ENCODE measurements at regions not wholly inside any gene's neighbourhood (a gene's known extent, or its start where the extent isn't known, plus 50 kb on each side); places are given as distances from the start of the nearest gene placed in this dataset.

DNA sequence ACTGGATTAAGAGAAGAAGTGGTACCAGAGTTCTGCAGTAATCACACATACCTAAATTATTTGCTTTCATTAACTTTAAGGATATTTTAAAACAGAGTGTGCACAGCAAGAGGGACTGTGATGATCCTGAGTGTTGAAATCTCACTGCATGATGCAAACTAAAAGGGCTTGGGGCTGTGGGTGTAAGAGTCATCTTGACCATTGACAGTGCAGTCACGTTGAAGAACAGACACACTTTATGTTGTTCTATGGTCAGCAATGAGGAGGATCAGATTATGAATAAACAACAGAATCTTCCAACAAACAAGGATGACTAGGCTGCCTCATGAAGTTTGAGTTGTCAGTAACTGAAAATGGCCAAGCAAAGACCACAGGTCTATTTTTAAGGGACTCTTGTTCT is 87.2 kb upstream of the GALNT5 start:
- ATAC-seq (ENCODE audit: low read depth) = no peak
- Mint-ChIP-seq H3K27ac (no peak overlapping the region), H3K36me3 (no peaks in the 10 kb centered on the region), H3K9me3 (no peaks in the 10 kb centered on the region), H3K4me3 (no peak overlapping the region), H3K4me1 (no peaks in the 10 kb centered on the region), H3K27me3 (peaks cover 5% of the 10 kb centered on the region)
- DNase-seq (ENCODE audit: low spot score in 2 of 2) = no peak

DNA sequence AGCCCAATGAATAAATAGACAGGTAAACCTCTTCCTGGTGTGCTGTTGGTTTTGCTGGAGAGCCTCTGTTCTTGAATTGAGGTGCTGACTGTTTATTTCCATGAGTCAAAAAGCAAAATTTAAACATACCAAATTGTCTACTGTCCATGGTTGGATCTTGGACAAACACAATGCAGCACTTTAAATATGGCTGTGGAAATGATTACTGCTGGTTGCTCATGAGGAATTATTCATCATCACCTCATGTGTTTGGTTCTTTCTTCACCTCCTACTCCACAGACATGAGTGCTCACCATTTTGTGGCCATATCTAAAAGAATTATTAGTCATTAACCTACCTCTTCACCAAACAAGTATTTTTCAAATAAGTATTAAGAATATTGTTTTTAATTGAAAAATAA is 85.3 kb upstream of the GALNT5 start:
- no peak overlapping the region for H3K27ac Mint-ChIP-seq
- ATAC-seq (ENCODE audit: low read depth) (no peak), DNase-seq (ENCODE audit: low spot score in 2 of 2) (no peak)
- H3K4me1 Mint-ChIP-seq = no peaks in the 10 kb centered on the region
- H3K27me3 Mint-ChIP-seq = peaks cover 5% of the 10 kb centered on the region
- H3K36me3 Mint-ChIP-seq = no peaks in the 10 kb centered on the region
- no peak overlapping the region for H3K4me3 Mint-ChIP-seq
- H3K9me3 Mint-ChIP-seq = peaks cover 2% of the 10 kb centered on the region

DNA sequence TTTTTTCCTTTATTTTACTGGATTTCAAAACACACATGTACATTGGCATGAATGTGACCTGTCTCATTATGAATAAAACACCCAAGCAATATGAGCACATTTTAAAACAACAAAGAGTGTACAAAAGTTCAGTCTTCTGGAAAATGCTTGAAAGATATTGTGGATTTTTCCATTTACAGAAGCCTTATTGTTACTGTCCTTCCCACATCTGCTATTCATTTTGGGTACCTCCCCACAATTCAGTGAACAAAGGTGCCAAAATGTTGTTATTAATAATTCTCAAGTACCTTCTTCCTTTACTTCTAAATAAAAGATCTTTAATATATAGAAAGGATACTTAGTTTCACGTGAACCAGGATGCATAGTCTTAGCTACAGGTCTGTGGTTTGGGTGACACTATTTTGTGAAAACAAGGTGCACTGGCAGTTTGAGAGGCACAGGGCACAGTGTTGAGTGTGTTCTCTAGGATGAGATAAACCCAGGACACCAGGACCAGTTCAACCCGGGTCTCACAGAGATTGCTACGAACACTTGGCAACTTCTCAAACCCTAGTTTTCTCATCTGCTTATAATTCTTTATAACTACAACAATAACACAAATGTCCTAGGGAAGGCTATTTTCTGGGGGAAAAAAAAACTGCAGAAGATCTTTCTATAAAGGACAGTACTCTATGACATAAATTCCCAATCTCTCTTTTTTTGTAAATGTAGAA is 84.5 kb upstream of the GALNT5 start:
- Mint-ChIP-seq H3K4me1 (no peaks in the 10 kb centered on the region), H3K27ac (no peak overlapping the region), H3K27me3 (peaks cover 5% of the 10 kb centered on the region), H3K36me3 (no peaks in the 10 kb centered on the region), H3K4me3 (no peak overlapping the region), H3K9me3 (peaks cover 2% of the 10 kb centered on the region)
- no peak for DNase-seq (ENCODE audit: low spot score in 2 of 2)
- no peak for ATAC-seq (ENCODE audit: low read depth)

DNA sequence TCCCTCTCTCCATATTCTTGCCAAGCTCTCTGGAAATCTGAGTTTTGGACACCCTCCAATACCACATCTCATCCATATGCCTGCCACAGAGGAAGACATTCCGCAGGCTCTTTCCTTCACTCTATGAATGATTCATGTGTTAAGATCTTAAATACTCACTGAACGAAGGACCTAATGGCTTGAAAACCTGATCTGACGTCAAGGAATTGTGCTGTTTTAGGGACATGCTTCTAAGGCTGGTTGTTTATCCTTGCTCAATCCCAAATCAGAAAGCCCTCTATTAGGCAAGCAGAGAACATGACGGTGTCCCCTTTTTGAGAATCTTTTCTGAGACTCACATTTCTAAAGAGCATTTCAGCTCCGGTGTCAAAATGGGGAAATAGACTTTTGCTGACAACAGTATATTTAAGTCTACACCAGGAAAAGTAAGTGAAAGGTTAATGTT is 83.7 kb upstream of the GALNT5 start:
- no peak for ATAC-seq (ENCODE audit: low read depth)
- Mint-ChIP-seq H3K9me3 (peaks cover 2% of the 10 kb centered on the region), H3K27ac (no peak overlapping the region), H3K36me3 (no peaks in the 10 kb centered on the region), H3K4me1 (no peaks in the 10 kb centered on the region), H3K27me3 (peaks cover 5% of the 10 kb centered on the region), H3K4me3 (no peak overlapping the region)
- no peak for DNase-seq (ENCODE audit: low spot score in 2 of 2)

DNA sequence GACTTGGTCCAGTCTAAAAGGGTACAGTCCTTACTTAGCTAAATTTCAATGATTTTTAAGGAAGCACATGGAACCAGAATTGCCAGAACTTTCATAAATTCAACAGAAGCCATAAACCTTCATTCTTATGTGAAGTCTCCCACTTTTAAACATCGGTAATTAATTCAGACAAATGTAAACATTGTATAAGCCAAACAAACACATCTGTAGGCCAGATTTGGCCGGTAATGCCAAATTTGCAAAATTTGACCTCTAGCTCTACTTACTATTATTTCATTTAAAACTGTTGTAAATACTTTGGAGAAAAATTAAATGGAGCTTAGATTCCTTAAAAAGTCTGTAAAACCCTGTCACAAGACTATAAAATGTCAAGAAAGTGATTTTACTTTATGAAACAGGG is 83.2 kb upstream of the GALNT5 start:
- ATAC-seq (ENCODE audit: low read depth) (no peak), DNase-seq (ENCODE audit: low spot score in 2 of 2) (no peak)
- H3K4me1 Mint-ChIP-seq = no peaks in the 10 kb centered on the region
- H3K27me3 Mint-ChIP-seq = peaks cover 5% of the 10 kb centered on the region
- H3K36me3 Mint-ChIP-seq = no peaks in the 10 kb centered on the region
- H3K4me3 Mint-ChIP-seq = no peak overlapping the region
- no peak overlapping the region for H3K27ac Mint-ChIP-seq
- H3K9me3 Mint-ChIP-seq = peaks cover 2% of the 10 kb centered on the region

DNA sequence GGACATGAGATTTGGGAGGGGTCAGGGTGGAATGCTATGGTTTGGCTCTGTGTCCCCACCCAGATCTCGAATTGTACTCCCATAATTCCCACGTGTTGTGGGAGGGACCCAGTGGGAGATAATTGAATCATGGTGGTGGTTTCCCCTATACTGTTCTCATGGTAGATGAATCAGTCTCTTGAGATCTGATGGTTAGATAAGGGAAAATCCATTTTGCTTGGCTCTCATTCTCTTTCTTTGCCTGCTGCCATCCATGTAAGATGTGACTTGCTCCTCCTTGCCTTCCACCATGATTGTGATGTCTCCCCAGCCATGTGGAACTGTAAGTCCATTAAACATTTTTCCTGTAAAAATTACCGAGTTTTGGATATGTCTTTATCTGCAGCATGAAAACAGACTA is 80.9 kb upstream of the GALNT5 start:
- peaks cover 2% of the 10 kb centered on the region for H3K9me3 Mint-ChIP-seq
- no peak overlapping the region for H3K27ac Mint-ChIP-seq
- DNase-seq (ENCODE audit: low spot score in 2 of 2) (no peak), ATAC-seq (ENCODE audit: low read depth) (no peak)
- H3K4me1 Mint-ChIP-seq = no peaks in the 10 kb centered on the region
- H3K4me3 Mint-ChIP-seq = no peak overlapping the region
- peaks cover 5% of the 10 kb centered on the region for H3K27me3 Mint-ChIP-seq
- H3K36me3 Mint-ChIP-seq = no peaks in the 10 kb centered on the region

DNA sequence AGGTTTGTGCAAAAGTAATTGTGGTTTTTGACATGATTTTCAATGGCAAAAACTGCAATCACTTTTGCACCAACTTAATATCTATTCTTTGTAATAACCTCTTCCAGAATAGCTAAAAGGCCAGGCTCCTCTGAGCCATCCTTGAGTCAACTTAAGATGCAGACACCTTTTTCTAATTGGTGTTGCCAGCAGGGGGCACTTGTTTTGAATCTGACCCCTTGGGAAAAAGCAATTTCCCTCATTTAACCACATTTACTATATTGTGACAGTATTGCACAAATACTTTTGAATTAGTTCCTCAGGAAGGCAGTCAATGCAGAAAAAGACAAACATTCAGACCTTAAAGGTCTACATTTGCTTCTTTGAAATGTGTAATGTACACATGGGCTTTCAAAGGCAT is 78.6 kb upstream of the GALNT5 start:
- Mint-ChIP-seq H3K4me3 (no peak overlapping the region), H3K4me1 (no peaks in the 10 kb centered on the region), H3K36me3 (no peaks in the 10 kb centered on the region), H3K27ac (no peak overlapping the region), H3K27me3 (no peaks in the 10 kb centered on the region), H3K9me3 (peaks cover 2% of the 10 kb centered on the region)
- DNase-seq (ENCODE audit: low spot score in 2 of 2) = no peak
- no peak for ATAC-seq (ENCODE audit: low read depth)

DNA sequence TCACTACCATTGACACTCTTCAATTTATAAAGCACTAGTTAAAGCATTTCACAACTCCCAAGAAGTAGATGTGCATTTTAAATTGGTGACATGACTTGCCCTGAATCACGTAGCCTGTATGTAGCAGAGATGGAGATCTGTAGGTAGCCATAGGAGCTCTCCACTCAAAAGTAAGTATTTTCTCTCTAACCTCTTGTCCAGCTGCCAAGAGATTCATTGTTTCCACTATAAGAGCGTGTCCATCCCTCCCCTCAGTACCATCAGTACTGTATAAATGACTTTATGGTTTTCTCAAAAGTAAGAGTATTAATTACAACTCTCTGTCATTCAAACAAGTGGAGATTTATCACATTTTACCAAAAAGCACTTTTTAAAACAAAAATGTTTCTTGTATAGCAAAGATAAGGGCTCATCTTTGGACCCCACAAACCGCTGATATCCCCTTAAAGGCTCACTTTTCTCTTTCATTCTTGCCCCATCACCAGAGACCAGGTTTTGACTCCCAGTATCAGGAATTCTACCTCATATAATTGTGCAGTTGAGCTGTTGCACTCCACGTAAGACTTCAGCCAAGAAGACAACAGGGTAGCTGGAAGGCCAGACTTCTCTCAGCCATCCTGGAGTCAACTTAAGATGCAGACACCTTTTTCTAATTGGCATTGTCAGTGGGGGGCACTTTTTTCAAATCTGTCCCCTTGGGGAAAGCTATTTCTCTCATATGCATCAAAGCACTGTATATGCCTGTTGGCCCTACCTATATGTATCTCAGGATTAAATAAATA is 78.0 kb upstream of the GALNT5 start:
- DNase-seq (ENCODE audit: low spot score in 2 of 2) (no peak), ATAC-seq (ENCODE audit: low read depth) (no peak)
- peaks cover 4% of the 10 kb centered on the region for H3K27me3 Mint-ChIP-seq
- H3K27ac Mint-ChIP-seq = no peak overlapping the region
- H3K4me1 Mint-ChIP-seq = no peaks in the 10 kb centered on the region
- no peaks in the 10 kb centered on the region for H3K36me3 Mint-ChIP-seq
- no peak overlapping the region for H3K4me3 Mint-ChIP-seq
- peaks cover 2% of the 10 kb centered on the region for H3K9me3 Mint-ChIP-seq

DNA sequence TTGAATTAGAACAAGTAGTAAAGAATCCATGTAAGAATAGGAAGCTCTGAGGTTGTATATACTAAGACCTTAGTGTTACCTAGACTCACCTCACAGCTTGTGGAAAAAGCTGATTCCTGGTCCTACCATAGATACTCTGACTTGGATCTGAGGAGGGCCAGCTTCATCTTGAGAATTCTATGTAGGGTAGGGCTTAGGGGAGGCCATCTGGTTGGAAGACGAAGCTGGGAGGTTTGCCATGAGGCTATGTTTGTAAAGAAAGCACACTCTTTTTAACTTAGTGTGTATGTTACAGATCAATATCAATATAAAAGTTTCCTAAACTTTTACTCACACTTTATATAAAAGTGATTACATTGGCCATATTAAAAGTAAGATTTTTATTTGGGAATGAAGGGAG is 77.1 kb upstream of the GALNT5 start:
- Mint-ChIP-seq H3K27ac (no peak overlapping the region), H3K27me3 (peaks cover 6% of the 10 kb centered on the region), H3K36me3 (no peaks in the 10 kb centered on the region), H3K4me3 (no peak overlapping the region), H3K4me1 (no peaks in the 10 kb centered on the region), H3K9me3 (peaks cover 2% of the 10 kb centered on the region)
- no peak for ATAC-seq (ENCODE audit: low read depth)
- DNase-seq (ENCODE audit: low spot score in 2 of 2) = no peak

DNA sequence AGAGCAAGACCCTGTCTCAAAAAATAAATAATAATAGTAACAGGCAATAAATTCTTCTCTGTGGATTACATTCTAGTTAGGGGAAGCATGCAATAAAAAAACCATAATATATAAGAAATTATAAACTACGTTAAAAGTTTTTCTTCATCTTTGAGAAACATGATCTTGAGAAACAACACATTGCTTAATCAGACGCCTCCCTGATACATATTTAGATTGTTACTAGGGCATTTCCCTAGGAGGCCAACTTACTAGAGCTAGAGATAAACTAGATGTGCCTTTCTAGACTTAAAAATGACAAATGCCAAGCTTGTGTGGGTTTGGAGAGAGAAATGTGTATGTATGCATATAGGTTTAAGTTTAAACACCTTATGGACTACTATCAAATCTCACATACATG is 76.3 kb upstream of the GALNT5 start:
- H3K27ac Mint-ChIP-seq = no peak overlapping the region
- H3K9me3 Mint-ChIP-seq = peaks cover 2% of the 10 kb centered on the region
- H3K4me1 Mint-ChIP-seq = no peaks in the 10 kb centered on the region
- DNase-seq (ENCODE audit: low spot score in 2 of 2) (no peak), ATAC-seq (ENCODE audit: low read depth) (no peak)
- H3K4me3 Mint-ChIP-seq = no peak overlapping the region
- H3K36me3 Mint-ChIP-seq = no peaks in the 10 kb centered on the region
- peaks cover 7% of the 10 kb centered on the region for H3K27me3 Mint-ChIP-seq

DNA sequence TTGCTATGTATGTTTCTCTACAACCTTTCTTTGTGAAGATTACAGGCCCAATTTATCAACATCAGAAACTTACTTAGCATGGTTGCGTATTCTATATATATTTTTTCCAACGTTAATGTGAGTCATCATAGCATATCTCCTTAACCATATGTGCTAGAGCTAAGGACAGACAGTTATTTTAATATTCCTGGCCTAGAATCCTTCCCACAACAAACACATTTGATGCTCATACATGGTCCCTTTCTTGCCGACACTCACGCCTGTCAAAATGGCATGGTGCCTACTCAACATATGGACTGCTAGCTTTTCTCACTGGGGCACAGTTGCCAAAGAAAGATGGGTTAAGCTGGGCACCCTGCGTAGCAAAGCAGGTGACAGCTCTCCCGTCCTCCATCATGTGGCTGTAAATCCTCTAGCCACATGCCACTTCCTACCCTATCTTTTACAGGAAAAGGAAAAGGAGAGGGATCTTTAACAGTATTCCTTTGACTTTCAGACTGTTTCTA is 75.2 kb upstream of the GALNT5 start:
- no peak for ATAC-seq (ENCODE audit: low read depth)
- Mint-ChIP-seq H3K27me3 (peaks cover 7% of the 10 kb centered on the region), H3K4me3 (no peak overlapping the region), H3K9me3 (no peaks in the 10 kb centered on the region), H3K27ac (no peak overlapping the region), H3K4me1 (no peaks in the 10 kb centered on the region), H3K36me3 (no peaks in the 10 kb centered on the region)
- DNase-seq (ENCODE audit: low spot score in 2 of 2) = no peak

DNA sequence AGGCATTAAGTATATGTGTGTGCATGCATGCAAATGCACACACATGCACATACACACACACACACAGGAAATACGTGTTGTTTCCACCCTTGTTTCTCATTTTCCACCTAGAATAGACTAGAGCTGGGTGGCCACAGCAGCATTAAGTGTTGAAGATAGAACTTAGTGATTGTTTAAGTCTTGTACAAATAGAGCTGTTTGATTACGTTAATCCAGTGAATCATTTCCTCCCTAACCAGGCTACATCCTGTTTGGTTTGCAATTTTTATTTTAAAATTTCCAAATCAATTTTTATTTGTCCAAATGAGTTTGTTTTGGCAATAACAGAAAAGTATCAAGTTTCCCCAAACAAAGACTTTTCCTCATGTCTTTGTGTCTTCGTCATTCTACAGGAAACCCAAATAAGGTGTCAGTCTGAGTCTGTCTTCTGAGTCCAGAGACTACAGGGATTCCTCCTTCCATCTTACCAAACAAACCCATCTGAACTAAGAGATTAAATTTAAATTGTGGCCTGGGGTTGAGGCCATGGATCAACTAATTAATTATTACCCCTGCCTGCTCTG is 74.6 kb upstream of the GALNT5 start:
- H3K27me3 Mint-ChIP-seq = peaks cover 7% of the 10 kb centered on the region
- H3K36me3 Mint-ChIP-seq = no peaks in the 10 kb centered on the region
- no peak overlapping the region for H3K27ac Mint-ChIP-seq
- H3K4me3 Mint-ChIP-seq = no peak overlapping the region
- H3K9me3 Mint-ChIP-seq = no peaks in the 10 kb centered on the region
- ATAC-seq (ENCODE audit: low read depth) = no peak
- no peak for DNase-seq (ENCODE audit: low spot score in 2 of 2)
- H3K4me1 Mint-ChIP-seq = no peaks in the 10 kb centered on the region

DNA sequence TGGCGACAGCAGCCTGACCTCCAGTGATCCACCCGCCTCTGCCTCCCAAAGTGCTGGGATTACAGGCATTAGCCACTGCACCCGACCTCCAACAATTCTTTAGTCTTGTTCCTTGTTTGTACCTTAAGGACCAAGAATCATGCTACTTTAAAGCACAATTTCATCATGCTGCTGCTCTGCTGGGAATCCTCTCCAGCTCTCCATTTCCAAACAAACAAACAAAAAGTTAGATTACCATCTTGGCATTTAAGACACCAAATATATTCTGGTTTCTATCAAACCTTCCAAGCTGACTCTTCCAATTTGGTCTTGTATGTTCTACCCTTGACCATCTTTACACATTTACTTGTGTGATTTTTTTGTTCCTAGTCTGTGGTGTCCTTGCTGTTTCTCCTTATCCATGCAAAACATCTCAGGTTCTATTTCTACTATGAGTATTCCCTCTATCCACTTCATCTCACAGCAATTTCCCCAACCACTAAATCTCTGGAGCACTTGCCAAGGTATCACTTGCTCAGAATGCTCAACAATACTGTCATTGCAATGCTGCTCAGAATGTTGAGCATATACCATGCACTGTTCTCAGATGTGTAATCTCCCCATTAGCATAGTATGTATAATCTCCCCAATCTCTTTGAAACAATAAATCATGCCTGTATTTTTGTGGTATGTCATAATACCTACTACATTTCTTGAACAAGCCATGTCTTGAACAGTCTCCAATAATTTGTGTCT is 73.2 kb upstream of the GALNT5 start:
- Mint-ChIP-seq H3K4me1 (no peaks in the 10 kb centered on the region), H3K27ac (no peak overlapping the region), H3K4me3 (no peak overlapping the region), H3K9me3 (no peaks in the 10 kb centered on the region), H3K27me3 (peaks cover 9% of the 10 kb centered on the region), H3K36me3 (no peaks in the 10 kb centered on the region)
- no peak for DNase-seq (ENCODE audit: low spot score in 2 of 2)
- no peak for ATAC-seq (ENCODE audit: low read depth)

Measured in memory B cell (primary cell).